SK-N-SH treated with all-trans-retinoic acid at 6 μM for 48 hours (cell line): ENCODE measurements at regions not wholly inside any gene's neighbourhood (a gene's known extent, or its start where the extent isn't known, plus 50 kb on each side); places are given as distances from the start of the nearest gene placed in this dataset.

ENCODE experiments used
- ATAC-seq: fragments of 200-7000 bp; cut with Tn5 transposase; 3 replicates; pipeline ENCODE4 v1.9.1; 2020; ENCODE audit warnings: mild to moderate bottlenecking, moderate library complexity
- ARNTL ChIP-seq: fragments of 450-650 bp; formaldehyde crosslinking; IDR thresholded peaks from 2 replicates; pipeline ENCODE4 v1.5.0; 2020; ENCODE audit warnings: low read depth, mild to moderate bottlenecking, moderate library complexity, borderline replicate concordance
- BACH2 ChIP-seq: fragments of 250-450 bp; sonication (Bioruptor Pico); IDR thresholded peaks from 2 replicates; pipeline ENCODE4 v1.9.0; 2021; ENCODE audit warnings: mild to moderate bottlenecking, borderline replicate concordance
- CSDC2 ChIP-seq: fragments of 250-450 bp; sonication (Bioruptor Pico); IDR thresholded peaks from 2 replicates; pipeline ENCODE4 v1.5.0; 2020; ENCODE audit warnings: mild to moderate bottlenecking, moderate library complexity
- ESRRG ChIP-seq: fragments of 250-450 bp; sonication (Bioruptor Pico); IDR thresholded peaks from 2 replicates; pipeline ENCODE4 v1.6.1; 2021; ENCODE audit warnings: mild to moderate bottlenecking
- ISL1 ChIP-seq: fragments of 250-450 bp; sonication (Bioruptor Pico); IDR thresholded peaks from 2 replicates; pipeline ENCODE4 v2.1.2; 2022; ENCODE audit warnings: mild to moderate bottlenecking, moderate library complexity
- OSR1 ChIP-seq: fragments of 250-450 bp; sonication (Bioruptor Pico); IDR thresholded peaks from 2 replicates; pipeline ENCODE4 v1.8.0; 2022; ENCODE audit warnings: moderate library complexity, mild to moderate bottlenecking, inconsistent platforms
- PPARA ChIP-seq: fragments of 250-450 bp; sonication (Bioruptor Pico); IDR thresholded peaks from 2 replicates; pipeline ENCODE4 v1.5.0; 2020; ENCODE audit warnings: mild to moderate bottlenecking, borderline replicate concordance
- RARB ChIP-seq: fragments of 250-450 bp; sonication (Bioruptor Pico); IDR thresholded peaks from 2 replicates; pipeline ENCODE4 v1.8.0; 2021; ENCODE audit warnings: mild to moderate bottlenecking, moderate library complexity
- SNAI2 ChIP-seq: fragments of 250-450 bp; sonication (Bioruptor Pico); IDR thresholded peaks from 2 replicates; pipeline ENCODE4 v1.5.0; 2020; ENCODE audit warnings: mild to moderate bottlenecking, moderate library complexity
- TCF4 ChIP-seq: fragments of 250-450 bp; sonication (Bioruptor Pico); IDR thresholded peaks from 2 replicates; pipeline ENCODE4 v1.8.0; 2021; ENCODE audit warnings: mild to moderate bottlenecking, moderate library complexity, borderline replicate concordance
- TOX ChIP-seq: fragments of 250-450 bp; sonication (Bioruptor Pico); IDR thresholded peaks from 2 replicates; pipeline ENCODE4 v1.8.0; 2021; ENCODE audit warnings: mild to moderate bottlenecking, moderate library complexity, borderline replicate concordance
- ZFP3 ChIP-seq: fragments of 250-450 bp; sonication (Bioruptor Pico); IDR thresholded peaks from 2 replicates; pipeline ENCODE4 v1.5.0; 2020; ENCODE audit warnings: mild to moderate bottlenecking, moderate library complexity
- ZFP30 ChIP-seq: fragments of 450-650 bp; formaldehyde crosslinking; IDR thresholded peaks from 2 replicates; pipeline ENCODE4 v1.5.0; 2022; ENCODE audit warnings: mild to moderate bottlenecking, moderate library complexity
- ZNF565 ChIP-seq: fragments of 450-650 bp; formaldehyde crosslinking; conservative IDR thresholded peaks from 2 replicates; pipeline ENCODE4 v1.5.0; 2020; ENCODE audit warnings: low read depth, mild to moderate bottlenecking, moderate library complexity
- ZNF70 ChIP-seq: fragments of 450-650 bp; formaldehyde crosslinking; IDR thresholded peaks from 2 replicates; pipeline ENCODE4 v1.5.0; 2020; ENCODE audit warnings: mild to moderate bottlenecking, moderate library complexity
- ZNF8 ChIP-seq: fragments of 450-650 bp; formaldehyde crosslinking; IDR thresholded peaks from 2 replicates; pipeline ENCODE4 v1.5.0; 2020; ENCODE audit warnings: mild to moderate bottlenecking, moderate library complexity
- TF ChIP-seq, protein P1 (sequence below): fragments of 250-450 bp; sonication (Bioruptor Pico); IDR thresholded peaks from 2 replicates; pipeline ENCODE4 v1.8.0; 2020; ENCODE audit warnings: mild to moderate bottlenecking, moderate library complexity, borderline replicate concordance
- TF ChIP-seq, protein P2 (sequence below): fragments of 250-450 bp; sonication (Bioruptor Pico); IDR thresholded peaks from 2 replicates; pipeline ENCODE4 v1.5.0; 2020; ENCODE audit warnings: mild to moderate bottlenecking, moderate library complexity
- TF ChIP-seq, protein P3 (sequence below): fragments of 250-450 bp; sonication (Bioruptor Pico); IDR thresholded peaks from 2 replicates; pipeline ENCODE4 v1.5.1; 2020; ENCODE audit warnings: low read depth, mild to moderate bottlenecking, moderate library complexity
- TF ChIP-seq, protein P4 (sequence below): fragments of 250-450 bp; sonication (Bioruptor Pico); IDR thresholded peaks from 2 replicates; pipeline ENCODE4 v1.8.0; 2021; ENCODE audit warnings: low read depth, mild to moderate bottlenecking, moderate library complexity, borderline replicate concordance
- TF ChIP-seq, protein P5 (sequence below): fragments of 250-450 bp; sonication (Bioruptor Pico); IDR thresholded peaks from 2 replicates; pipeline ENCODE4 v1.5.1; 2021; ENCODE audit warnings: mild to moderate bottlenecking, moderate library complexity

DNA sequence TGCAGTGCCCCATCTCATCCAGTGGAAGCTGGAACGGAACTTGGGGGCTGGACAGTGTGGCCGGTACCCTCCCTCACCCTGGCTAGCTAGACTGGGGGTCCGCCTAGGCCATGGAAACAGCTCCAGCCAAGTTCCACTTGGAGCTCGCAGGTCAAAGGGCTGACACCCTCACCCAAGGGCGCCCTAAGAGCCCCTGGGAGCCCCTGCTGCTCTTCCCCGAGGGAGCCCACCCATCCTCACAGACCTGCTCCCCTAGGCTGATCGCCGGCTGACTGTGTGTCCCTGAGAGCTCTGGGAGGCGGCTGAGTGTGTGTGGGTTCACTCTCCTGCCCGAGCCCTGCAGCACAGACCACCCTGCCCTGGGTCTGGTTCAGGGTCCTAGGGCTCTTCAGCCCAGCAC lies 118.2 kb upstream of the OTOS start:
- TF ChIP-seq OSR1 (CRISPR knock-in tag) = no peak
- no peak for TF ChIP-seq PPARA (CRISPR knock-in tag)
- TF ChIP-seq, protein P1, sequence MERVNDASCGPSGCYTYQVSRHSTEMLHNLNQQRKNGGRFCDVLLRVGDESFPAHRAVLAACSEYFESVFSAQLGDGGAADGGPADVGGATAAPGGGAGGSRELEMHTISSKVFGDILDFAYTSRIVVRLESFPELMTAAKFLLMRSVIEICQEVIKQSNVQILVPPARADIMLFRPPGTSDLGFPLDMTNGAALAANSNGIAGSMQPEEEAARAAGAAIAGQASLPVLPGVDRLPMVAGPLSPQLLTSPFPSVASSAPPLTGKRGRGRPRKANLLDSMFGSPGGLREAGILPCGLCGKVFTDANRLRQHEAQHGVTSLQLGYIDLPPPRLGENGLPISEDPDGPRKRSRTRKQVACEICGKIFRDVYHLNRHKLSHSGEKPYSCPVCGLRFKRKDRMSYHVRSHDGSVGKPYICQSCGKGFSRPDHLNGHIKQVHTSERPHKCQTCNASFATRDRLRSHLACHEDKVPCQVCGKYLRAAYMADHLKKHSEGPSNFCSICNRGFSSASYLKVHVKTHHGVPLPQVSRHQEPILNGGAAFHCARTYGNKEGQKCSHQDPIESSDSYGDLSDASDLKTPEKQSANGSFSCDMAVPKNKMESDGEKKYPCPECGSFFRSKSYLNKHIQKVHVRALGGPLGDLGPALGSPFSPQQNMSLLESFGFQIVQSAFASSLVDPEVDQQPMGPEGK (CRISPR knock-in tag) = no peak
- TF ChIP-seq ESRRG (CRISPR knock-in tag) = no peak
- no peak for TF ChIP-seq ZNF70 (CRISPR knock-in tag)
- TF ChIP-seq TOX (CRISPR knock-in tag) = no peak
- TF ChIP-seq ZNF565 (CRISPR knock-in tag) = no peak
- TF ChIP-seq, protein P2, sequence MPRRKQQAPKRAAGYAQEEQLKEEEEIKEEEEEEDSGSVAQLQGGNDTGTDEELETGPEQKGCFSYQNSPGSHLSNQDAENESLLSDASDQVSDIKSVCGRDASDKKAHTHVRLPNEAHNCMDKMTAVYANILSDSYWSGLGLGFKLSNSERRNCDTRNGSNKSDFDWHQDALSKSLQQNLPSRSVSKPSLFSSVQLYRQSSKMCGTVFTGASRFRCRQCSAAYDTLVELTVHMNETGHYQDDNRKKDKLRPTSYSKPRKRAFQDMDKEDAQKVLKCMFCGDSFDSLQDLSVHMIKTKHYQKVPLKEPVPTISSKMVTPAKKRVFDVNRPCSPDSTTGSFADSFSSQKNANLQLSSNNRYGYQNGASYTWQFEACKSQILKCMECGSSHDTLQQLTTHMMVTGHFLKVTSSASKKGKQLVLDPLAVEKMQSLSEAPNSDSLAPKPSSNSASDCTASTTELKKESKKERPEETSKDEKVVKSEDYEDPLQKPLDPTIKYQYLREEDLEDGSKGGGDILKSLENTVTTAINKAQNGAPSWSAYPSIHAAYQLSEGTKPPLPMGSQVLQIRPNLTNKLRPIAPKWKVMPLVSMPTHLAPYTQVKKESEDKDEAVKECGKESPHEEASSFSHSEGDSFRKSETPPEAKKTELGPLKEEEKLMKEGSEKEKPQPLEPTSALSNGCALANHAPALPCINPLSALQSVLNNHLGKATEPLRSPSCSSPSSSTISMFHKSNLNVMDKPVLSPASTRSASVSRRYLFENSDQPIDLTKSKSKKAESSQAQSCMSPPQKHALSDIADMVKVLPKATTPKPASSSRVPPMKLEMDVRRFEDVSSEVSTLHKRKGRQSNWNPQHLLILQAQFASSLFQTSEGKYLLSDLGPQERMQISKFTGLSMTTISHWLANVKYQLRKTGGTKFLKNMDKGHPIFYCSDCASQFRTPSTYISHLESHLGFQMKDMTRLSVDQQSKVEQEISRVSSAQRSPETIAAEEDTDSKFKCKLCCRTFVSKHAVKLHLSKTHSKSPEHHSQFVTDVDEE (CRISPR knock-in tag) = no peak
- TF ChIP-seq, protein P3, sequence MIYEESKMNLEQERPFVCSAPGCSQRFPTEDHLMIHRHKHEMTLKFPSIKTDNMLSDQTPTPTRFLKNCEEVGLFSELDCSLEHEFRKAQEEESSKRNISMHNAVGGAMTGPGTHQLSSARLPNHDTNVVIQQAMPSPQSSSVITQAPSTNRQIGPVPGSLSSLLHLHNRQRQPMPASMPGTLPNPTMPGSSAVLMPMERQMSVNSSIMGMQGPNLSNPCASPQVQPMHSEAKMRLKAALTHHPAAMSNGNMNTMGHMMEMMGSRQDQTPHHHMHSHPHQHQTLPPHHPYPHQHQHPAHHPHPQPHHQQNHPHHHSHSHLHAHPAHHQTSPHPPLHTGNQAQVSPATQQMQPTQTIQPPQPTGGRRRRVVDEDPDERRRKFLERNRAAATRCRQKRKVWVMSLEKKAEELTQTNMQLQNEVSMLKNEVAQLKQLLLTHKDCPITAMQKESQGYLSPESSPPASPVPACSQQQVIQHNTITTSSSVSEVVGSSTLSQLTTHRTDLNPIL = no peak
- no peak for TF ChIP-seq ARNTL
- ATAC-seq = no peak

DNA sequence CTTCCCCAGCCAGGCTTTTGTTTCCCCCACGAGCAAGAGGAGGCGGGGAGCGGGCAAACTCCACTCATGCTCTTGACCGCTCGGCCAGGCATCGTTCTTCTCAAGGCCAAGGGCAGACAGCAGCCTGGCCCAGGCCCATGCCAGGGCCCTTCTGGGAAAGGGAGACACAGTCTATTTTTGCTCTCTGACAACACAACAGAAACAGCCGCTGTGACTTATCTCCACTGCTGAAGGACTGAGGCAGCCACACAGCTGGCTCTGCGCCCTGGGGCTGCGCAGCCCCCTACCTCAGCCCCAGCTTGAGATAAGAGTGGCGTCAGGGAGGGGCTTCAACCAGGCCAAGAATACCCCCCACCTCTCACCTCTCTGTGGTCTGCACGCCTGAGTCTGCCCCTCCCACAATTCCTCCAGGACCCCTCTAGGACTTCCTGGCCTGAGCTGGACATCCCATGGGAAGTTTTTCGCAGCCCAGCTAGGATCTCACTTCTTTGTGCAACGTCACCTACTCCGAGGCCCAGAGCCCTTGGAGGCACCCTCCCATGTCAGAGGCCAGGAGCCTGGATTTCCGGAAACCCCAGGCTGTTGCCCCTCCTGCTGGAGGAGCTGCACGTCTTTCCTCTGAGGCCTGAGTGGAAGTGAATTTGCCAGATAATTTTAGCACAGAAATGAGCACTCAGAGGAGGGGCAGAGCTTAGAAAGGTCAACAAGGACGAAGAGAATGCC lies 118.9 kb upstream of the OTOS start:
- ATAC-seq = no peak
- TF ChIP-seq TOX (CRISPR knock-in tag) (no peak), TCF4 (CRISPR knock-in tag) (no peak), OSR1 (CRISPR knock-in tag) (no peak), ZFP30 (CRISPR knock-in tag) (no peak), ARNTL (no peak), CSDC2 (CRISPR knock-in tag) (no peak), ZFP3 (CRISPR knock-in tag) (no peak), BACH2 (CRISPR knock-in tag) (no peak)
- TF ChIP-seq, protein P4, sequence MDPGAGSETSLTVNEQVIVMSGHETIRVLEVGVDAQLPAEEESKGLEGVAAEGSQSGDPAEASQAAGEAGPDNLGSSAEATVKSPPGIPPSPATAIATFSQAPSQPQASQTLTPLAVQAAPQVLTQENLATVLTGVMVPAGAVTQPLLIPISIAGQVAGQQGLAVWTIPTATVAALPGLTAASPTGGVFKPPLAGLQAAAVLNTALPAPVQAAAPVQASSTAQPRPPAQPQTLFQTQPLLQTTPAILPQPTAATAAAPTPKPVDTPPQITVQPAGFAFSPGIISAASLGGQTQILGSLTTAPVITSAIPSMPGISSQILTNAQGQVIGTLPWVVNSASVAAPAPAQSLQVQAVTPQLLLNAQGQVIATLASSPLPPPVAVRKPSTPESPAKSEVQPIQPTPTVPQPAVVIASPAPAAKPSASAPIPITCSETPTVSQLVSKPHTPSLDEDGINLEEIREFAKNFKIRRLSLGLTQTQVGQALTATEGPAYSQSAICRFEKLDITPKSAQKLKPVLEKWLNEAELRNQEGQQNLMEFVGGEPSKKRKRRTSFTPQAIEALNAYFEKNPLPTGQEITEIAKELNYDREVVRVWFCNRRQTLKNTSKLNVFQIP = no peak
- TF ChIP-seq, protein P5, sequence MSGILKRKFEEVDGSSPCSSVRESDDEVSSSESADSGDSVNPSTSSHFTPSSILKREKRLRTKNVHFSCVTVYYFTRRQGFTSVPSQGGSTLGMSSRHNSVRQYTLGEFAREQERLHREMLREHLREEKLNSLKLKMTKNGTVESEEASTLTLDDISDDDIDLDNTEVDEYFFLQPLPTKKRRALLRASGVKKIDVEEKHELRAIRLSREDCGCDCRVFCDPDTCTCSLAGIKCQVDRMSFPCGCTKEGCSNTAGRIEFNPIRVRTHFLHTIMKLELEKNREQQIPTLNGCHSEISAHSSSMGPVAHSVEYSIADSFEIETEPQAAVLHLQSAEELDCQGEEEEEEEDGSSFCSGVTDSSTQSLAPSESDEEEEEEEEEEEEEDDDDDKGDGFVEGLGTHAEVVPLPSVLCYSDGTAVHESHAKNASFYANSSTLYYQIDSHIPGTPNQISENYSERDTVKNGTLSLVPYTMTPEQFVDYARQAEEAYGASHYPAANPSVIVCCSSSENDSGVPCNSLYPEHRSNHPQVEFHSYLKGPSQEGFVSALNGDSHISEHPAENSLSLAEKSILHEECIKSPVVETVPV (CRISPR knock-in tag) = no peak
- TF ChIP-seq, protein P3 = no peak

DNA sequence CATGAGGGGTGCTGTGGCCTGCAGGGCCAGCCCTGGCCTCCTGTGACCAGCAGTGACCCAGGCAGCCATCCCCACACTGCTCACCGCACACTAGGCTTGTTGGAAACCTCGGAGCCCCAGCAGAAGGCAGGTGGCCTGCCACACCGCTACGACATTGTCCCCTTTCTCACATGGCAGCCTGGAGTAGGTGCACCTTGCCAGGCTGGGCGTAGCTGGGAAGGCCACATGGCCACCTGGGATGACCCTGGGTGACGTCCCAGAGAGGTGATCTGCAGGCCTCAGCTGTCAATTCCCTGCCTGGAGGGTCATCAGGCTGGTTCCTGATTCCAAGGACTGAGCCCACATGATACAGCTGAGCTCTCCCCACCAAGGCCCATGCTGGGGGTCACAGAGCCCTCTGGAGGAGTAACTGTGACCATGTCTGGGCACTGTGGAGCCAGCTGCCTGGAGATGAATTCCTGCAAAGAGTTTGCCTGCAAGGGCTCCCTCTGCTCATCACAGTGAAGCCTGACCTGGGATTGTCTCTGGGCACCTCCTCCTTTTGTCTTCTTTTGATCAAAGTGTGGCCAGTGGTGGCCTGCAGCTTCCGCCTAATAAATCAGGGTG lies 119.6 kb upstream of the OTOS start:
- no peak for ATAC-seq
- TF ChIP-seq ZNF565 (CRISPR knock-in tag) = no peak
- TF ChIP-seq SNAI2 = no peak
- TF ChIP-seq CSDC2 (CRISPR knock-in tag) = no peak
- no peak for TF ChIP-seq ISL1 (CRISPR knock-in tag)
- no peak for TF ChIP-seq RARB (CRISPR knock-in tag)
- TF ChIP-seq BACH2 (CRISPR knock-in tag) = no peak
- no peak for TF ChIP-seq ESRRG (CRISPR knock-in tag)
- no peak for TF ChIP-seq ZNF8
- TF ChIP-seq, protein P5 (CRISPR knock-in tag) = no peak
- TF ChIP-seq, protein P3 = no peak
- no peak for TF ChIP-seq TOX (CRISPR knock-in tag)
